ACC112 (cell line): ENCODE measurements at regions not wholly inside any gene's neighbourhood (a gene's known extent, or its start where the extent isn't known, plus 50 kb on each side); places are given as distances from the start of the nearest gene placed in this dataset.

Experiments
- H2AFZ ChIP-seq: fragments of 200-600 bp; sonication (generic); one replicate; pipeline ENCODE4 v1.6.0; 2017; ENCODE audit warnings: antibody characterized with exemption, low read length; ENCODE audit not compliant: unreplicated experiment
- H3K27ac ChIP-seq: fragments of 200-600 bp; sonication (generic); 2 replicates; pipeline ENCODE4 v1.5.1; 2014; ENCODE audit warnings: low read depth, mild to moderate bottlenecking, antibody characterized with exemption, low read length, moderate library complexity
- H3K27me3 ChIP-seq: fragments of 200-600 bp; sonication (generic); 2 replicates; pipeline ENCODE4 v1.6.1; 2014; ENCODE audit warnings: mild to moderate bottlenecking, antibody characterized with exemption, low read length, moderate library complexity, mixed read lengths; ENCODE audit not compliant: insufficient read depth
- H3K36me3 ChIP-seq: fragments of 200-600 bp; sonication (generic); 2 replicates; pipeline ENCODE4 v1.6.1; 2016; ENCODE audit warnings: mild to moderate bottlenecking, antibody characterized with exemption, low read length, moderate library complexity, mixed read lengths; ENCODE audit not compliant: insufficient read depth
- H3K4me1 ChIP-seq: fragments of 200-600 bp; sonication (generic); one replicate; pipeline ENCODE4 v1.6.1; 2016; ENCODE audit warnings: low read length, mixed read lengths; ENCODE audit not compliant: insufficient read depth, unreplicated experiment, control insufficient read depth
- H3K4me3 ChIP-seq: fragments of 200-600 bp; sonication (generic); 2 replicates; pipeline ENCODE4 v1.5.1; 2014; ENCODE audit warnings: mild to moderate bottlenecking, low read depth, low read length
- H3K79me2 ChIP-seq: fragments of 200-600 bp; sonication (generic); one replicate; pipeline ENCODE4 v1.6.0; 2016; ENCODE audit warnings: low read length; ENCODE audit not compliant: control insufficient read depth, unreplicated experiment, insufficient read depth

- Histone ChIP-seq H3K36me3 (no peaks in the 10 kb centered on the region), H3K79me2 (no peaks in the 10 kb centered on the region), H3K4me1 (no peaks in the 10 kb centered on the region), H3K4me3 (no peak overlapping the region), H3K27me3 (no peaks in the 10 kb centered on the region), H3K27ac (no peak overlapping the region), H2AFZ (no peak overlapping the region)
These were observed 1116.6 kb downstream of the BRD1 start for GRCh38 chr22:48711031-48711431.

- H3K36me3 ChIP-seq = no peaks in the 10 kb centered on the region
- H3K4me3 ChIP-seq = no peak overlapping the region
- no peak overlapping the region for H3K27ac ChIP-seq
- no peaks in the 10 kb centered on the region for H3K79me2 ChIP-seq
- no peaks in the 10 kb centered on the region for H3K4me1 ChIP-seq
- H2AFZ ChIP-seq = no peak overlapping the region
- no peaks in the 10 kb centered on the region for H3K27me3 ChIP-seq
These were observed 1117.3 kb downstream of the BRD1 start for GRCh38 chr22:48710410-48710809.

GRCh38 chr22:48709976-48710375 lies 1117.7 kb downstream of the BRD1 start:
- no peaks in the 10 kb centered on the region for H3K4me1 ChIP-seq
- no peaks in the 10 kb centered on the region for H3K27me3 ChIP-seq
- no peaks in the 10 kb centered on the region for H3K36me3 ChIP-seq
- no peak overlapping the region for H2AFZ ChIP-seq
- no peak overlapping the region for H3K27ac ChIP-seq
- no peaks in the 10 kb centered on the region for H3K79me2 ChIP-seq
- no peak overlapping the region for H3K4me3 ChIP-seq

GRCh38 chr22:48709453-48709852 lies 1118.2 kb downstream of the BRD1 start:
- no peaks in the 10 kb centered on the region for H3K27me3 ChIP-seq
- H3K36me3 ChIP-seq = no peaks in the 10 kb centered on the region
- no peak overlapping the region for H3K27ac ChIP-seq

GRCh38 chr22:48708558-48709245 lies 1119.0 kb downstream of the BRD1 start:
- H3K4me3 ChIP-seq = no peak overlapping the region
- no peak overlapping the region for H2AFZ ChIP-seq
- H3K27me3 ChIP-seq = no peaks in the 10 kb centered on the region
- no peaks in the 10 kb centered on the region for H3K79me2 ChIP-seq
- no peaks in the 10 kb centered on the region for H3K36me3 ChIP-seq
- no peaks in the 10 kb centered on the region for H3K4me1 ChIP-seq
- no peak overlapping the region for H3K27ac ChIP-seq

More at GRCh38 chr22:48709453-48709852, 1118.2 kb downstream of the BRD1 start:
- no peak overlapping the region for H3K4me3 ChIP-seq
- H3K79me2 ChIP-seq = no peaks in the 10 kb centered on the region
- no peak overlapping the region for H2AFZ ChIP-seq
- H3K4me1 ChIP-seq = no peaks in the 10 kb centered on the region

- Histone ChIP-seq H3K36me3 (no peaks in the 10 kb centered on the region), H3K4me3 (no peak overlapping the region), H3K79me2 (no peaks in the 10 kb centered on the region), H3K4me1 (no peaks in the 10 kb centered on the region), H3K27me3 (no peaks in the 10 kb centered on the region), H2AFZ (no peak overlapping the region), H3K27ac (no peak overlapping the region)
These were observed 1119.7 kb downstream of the BRD1 start for GRCh38 chr22:48707763-48708557.

GRCh38 chr22:48706934-48707762 lies 1120.5 kb downstream of the BRD1 start:
- H3K4me1 ChIP-seq = no peaks in the 10 kb centered on the region
- H3K4me3 ChIP-seq = no peak overlapping the region
- H3K36me3 ChIP-seq = no peaks in the 10 kb centered on the region
- H3K79me2 ChIP-seq = no peaks in the 10 kb centered on the region
- no peak overlapping the region for H2AFZ ChIP-seq
- H3K27me3 ChIP-seq = no peaks in the 10 kb centered on the region
- H3K27ac ChIP-seq = no peak overlapping the region

- H3K4me1 ChIP-seq = no peaks in the 10 kb centered on the region
- no peaks in the 10 kb centered on the region for H3K27me3 ChIP-seq
- no peaks in the 10 kb centered on the region for H3K79me2 ChIP-seq
- no peak overlapping the region for H2AFZ ChIP-seq
- H3K4me3 ChIP-seq = no peak overlapping the region
- no peaks in the 10 kb centered on the region for H3K36me3 ChIP-seq
- H3K27ac ChIP-seq = no peak overlapping the region
These were observed 1121.6 kb downstream of the BRD1 start for GRCh38 chr22:48705917-48706605.

- Histone ChIP-seq H3K4me3 (no peak overlapping the region), H3K4me1 (no peaks in the 10 kb centered on the region), H2AFZ (no peak overlapping the region), H3K27ac (no peak overlapping the region), H3K79me2 (no peaks in the 10 kb centered on the region), H3K27me3 (no peaks in the 10 kb centered on the region), H3K36me3 (no peaks in the 10 kb centered on the region)
These were observed 1122.3 kb downstream of the BRD1 start for GRCh38 chr22:48705159-48705916.

- H3K27ac ChIP-seq = no peak overlapping the region
- no peaks in the 10 kb centered on the region for H3K27me3 ChIP-seq
- H3K4me3 ChIP-seq = no peak overlapping the region
- H3K79me2 ChIP-seq = no peaks in the 10 kb centered on the region
- H3K4me1 ChIP-seq = no peaks in the 10 kb centered on the region
- no peak overlapping the region for H2AFZ ChIP-seq
- no peaks in the 10 kb centered on the region for H3K36me3 ChIP-seq
These were observed 1123.3 kb downstream of the BRD1 start for GRCh38 chr22:48704335-48704734.
